DND-41 (cell line): ENCODE measurements at regions not wholly inside any gene's neighbourhood (a gene's known extent, or its start where the extent isn't known, plus 50 kb on each side); places are given as distances from the start of the nearest gene placed in this dataset.
A peak's percentile ranks its signal among the peaks of the same experiment; 100 is the strongest.

ENCODE experiments used
- ATAC-seq: fragments of 200-7000 bp; cut with Tn5 transposase; 3 replicates; pipeline ENCODE4 v1.9.1; 2021; ENCODE audit warnings: low read depth; ENCODE audit not compliant: insufficient read depth
- DNase-seq: peaks from one replicate; pipeline ENCODE4 v3.0.0-alpha.2; 2020
- H2AFZ ChIP-seq: 2 replicates; pipeline ENCODE4 v1.6.0; 2012; ENCODE audit warnings: low read depth, low read length
- H3K27ac ChIP-seq: 2 replicates; pipeline ENCODE4 v1.5.1; 2012; ENCODE audit warnings: low read length, inconsistent platforms
- H3K27me3 ChIP-seq: fragments of 200-600 bp; sonication (generic); 2 replicates; pipeline ENCODE4 v1.6.0; 2012; ENCODE audit warnings: low read length, mild to moderate bottlenecking, inconsistent platforms; ENCODE audit not compliant: insufficient read depth, poor library complexity
- H3K36me3 ChIP-seq: 2 replicates; pipeline ENCODE4 v1.5.1; 2012; ENCODE audit warnings: low read length, inconsistent platforms; ENCODE audit not compliant: insufficient read depth
- H3K4me1 ChIP-seq: 2 replicates; pipeline ENCODE4 v1.5.1; 2012; ENCODE audit warnings: mild to moderate bottlenecking, low read length; ENCODE audit not compliant: insufficient read depth
- H3K4me2 ChIP-seq: 2 replicates; pipeline ENCODE4 v1.6.0; 2012; ENCODE audit warnings: mild to moderate bottlenecking, moderate library complexity, low read length, inconsistent platforms; ENCODE audit not compliant: insufficient read depth
- H3K4me3 ChIP-seq, 2 experiments: fragments of 200-600 bp in 1 of 2; shearing (Covaris generic) in 1 of 2; 2 replicates each; pipeline ENCODE4 v1.5.1; 2012 to 2016; ENCODE audit warnings: inconsistent platforms in 2 of 2, low read length in 2 of 2, mild to moderate bottlenecking in 2 of 2, low read depth in 1 of 2, moderate library complexity in 1 of 2
- H3K79me2 ChIP-seq: 2 replicates; pipeline ENCODE4 v1.6.0; 2012; ENCODE audit warnings: low read length, inconsistent platforms; ENCODE audit not compliant: insufficient read depth
- H3K9ac ChIP-seq: 2 replicates; pipeline ENCODE4 v1.6.0; 2012; ENCODE audit warnings: low read depth, mild to moderate bottlenecking, inconsistent platforms, low read length, moderate library complexity
- H3K9me3 ChIP-seq: 2 replicates; pipeline ENCODE4 v1.5.1; 2012; ENCODE audit warnings: low read length, moderate library complexity, mild to moderate bottlenecking, inconsistent platforms; ENCODE audit not compliant: insufficient read depth, severe bottlenecking
- H4K20me1 ChIP-seq: 2 replicates; pipeline ENCODE4 v1.6.0; 2012; ENCODE audit warnings: low read length; ENCODE audit not compliant: insufficient read depth
- EZH2 ChIP-seq: IDR thresholded peaks from 3 replicates; pipeline ENCODE4 v1.6.1; 2012; ENCODE audit warnings: borderline replicate concordance, low read depth, mild to moderate bottlenecking, moderate library complexity, low read length, inconsistent platforms; ENCODE audit not compliant: severe bottlenecking
- TF ChIP-seq, protein P1 (sequence below): IDR thresholded peaks from 2 replicates; pipeline ENCODE4 v1.5.1; 2012; ENCODE audit warnings: borderline replicate concordance, low read length, moderate library complexity, mild to moderate bottlenecking; ENCODE audit not compliant: poor library complexity, severe bottlenecking; ENCODE audit errors: extremely low read depth

DNA sequence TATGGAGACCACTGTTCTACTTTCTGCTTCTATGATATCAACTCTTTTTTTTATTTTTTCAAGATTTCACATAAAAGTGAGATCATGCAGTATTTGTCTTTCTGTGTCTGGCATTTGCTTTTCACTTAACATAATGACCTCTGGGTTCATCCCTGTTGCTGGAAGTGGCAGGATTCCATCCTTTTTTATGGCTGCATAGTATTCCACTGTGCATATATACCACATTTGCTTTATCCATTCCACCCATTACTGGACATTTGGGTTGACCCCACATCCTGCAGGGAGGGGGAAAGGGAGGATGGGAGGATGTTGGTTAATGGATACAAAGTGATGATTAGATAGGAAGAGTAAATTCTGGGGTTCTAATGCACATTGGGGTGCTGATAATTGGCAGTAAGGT is 80.3 kb upstream of the NPTX2 start:
- H3K36me3 ChIP-seq = no peaks in the 10 kb centered on the region
- ATAC-seq (no peak), DNase-seq (no peak)
- TF ChIP-seq, protein P1, sequence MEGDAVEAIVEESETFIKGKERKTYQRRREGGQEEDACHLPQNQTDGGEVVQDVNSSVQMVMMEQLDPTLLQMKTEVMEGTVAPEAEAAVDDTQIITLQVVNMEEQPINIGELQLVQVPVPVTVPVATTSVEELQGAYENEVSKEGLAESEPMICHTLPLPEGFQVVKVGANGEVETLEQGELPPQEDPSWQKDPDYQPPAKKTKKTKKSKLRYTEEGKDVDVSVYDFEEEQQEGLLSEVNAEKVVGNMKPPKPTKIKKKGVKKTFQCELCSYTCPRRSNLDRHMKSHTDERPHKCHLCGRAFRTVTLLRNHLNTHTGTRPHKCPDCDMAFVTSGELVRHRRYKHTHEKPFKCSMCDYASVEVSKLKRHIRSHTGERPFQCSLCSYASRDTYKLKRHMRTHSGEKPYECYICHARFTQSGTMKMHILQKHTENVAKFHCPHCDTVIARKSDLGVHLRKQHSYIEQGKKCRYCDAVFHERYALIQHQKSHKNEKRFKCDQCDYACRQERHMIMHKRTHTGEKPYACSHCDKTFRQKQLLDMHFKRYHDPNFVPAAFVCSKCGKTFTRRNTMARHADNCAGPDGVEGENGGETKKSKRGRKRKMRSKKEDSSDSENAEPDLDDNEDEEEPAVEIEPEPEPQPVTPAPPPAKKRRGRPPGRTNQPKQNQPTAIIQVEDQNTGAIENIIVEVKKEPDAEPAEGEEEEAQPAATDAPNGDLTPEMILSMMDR = no peak
- no peak for TF ChIP-seq EZH2
- no peaks in the 10 kb centered on the region for H3K9me3 ChIP-seq
- H3K4me1 ChIP-seq = no peaks in the 10 kb centered on the region
- no peak overlapping the region for H2AFZ ChIP-seq
- no peak overlapping the region for H3K9ac ChIP-seq
- no peaks in the 10 kb centered on the region for H3K27me3 ChIP-seq
- H3K4me3 ChIP-seq = no peak overlapping the region
- H3K27ac ChIP-seq = no peak overlapping the region
- no peak overlapping the region for H3K4me2 ChIP-seq
- no peaks in the 10 kb centered on the region for H4K20me1 ChIP-seq
- H3K79me2 ChIP-seq = no peaks in the 10 kb centered on the region

DNA sequence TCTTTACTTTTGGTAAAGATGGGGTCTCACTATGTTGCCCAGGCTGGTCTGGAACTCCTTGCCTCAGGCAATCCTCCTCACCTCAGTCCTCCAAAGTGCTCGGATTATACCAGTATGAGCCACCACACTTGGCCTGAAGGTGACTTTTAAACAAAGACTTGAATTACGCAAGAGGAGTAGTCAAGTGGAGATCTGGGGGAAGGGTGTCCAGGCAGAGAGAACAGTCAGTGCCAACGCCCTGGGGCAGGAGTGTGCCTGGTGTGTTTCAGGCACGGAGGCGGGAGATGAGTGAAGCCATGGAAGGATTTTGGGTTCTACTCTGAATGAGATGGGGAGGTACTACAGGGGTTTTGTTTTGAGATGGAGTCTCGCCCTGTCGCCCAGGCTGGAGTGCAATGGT is 82.6 kb upstream of the NPTX2 start:
- H3K4me1 ChIP-seq = no peaks in the 10 kb centered on the region
- no peak overlapping the region for H3K4me2 ChIP-seq
- H3K4me3 ChIP-seq = no peak overlapping the region
- no peak overlapping the region for H3K27ac ChIP-seq
- H2AFZ ChIP-seq = no peak overlapping the region
- no peaks in the 10 kb centered on the region for H3K36me3 ChIP-seq
- no peaks in the 10 kb centered on the region for H3K9me3 ChIP-seq
- no peaks in the 10 kb centered on the region for H3K79me2 ChIP-seq
- no peak for DNase-seq
- H3K9ac ChIP-seq = no peak overlapping the region
- no peaks in the 10 kb centered on the region for H3K27me3 ChIP-seq
- ATAC-seq = no peak
- TF ChIP-seq, protein P1 = no peak
- no peak for TF ChIP-seq EZH2
- H4K20me1 ChIP-seq = no peaks in the 10 kb centered on the region

DNA sequence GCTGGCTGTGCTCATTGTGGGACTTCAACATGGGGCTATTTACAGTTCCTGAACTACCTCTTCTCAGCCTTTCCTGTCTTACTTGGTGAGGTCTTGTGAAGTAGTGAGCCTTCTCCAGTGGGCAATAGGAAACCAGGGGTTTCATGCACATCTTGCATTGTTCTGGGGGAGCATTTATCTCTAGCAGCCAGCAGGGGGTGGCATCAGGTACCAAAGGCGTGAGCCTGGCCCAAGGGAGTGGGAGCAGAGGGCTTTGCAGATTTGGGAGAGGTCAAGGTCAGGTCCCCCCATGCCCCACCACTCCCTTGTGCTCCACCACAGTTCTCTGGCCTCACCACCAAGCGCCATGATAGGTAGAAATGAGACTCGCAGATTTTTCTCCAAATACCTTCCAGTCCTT is 85.4 kb upstream of the NPTX2 start:
- H2AFZ ChIP-seq = no peak overlapping the region

More for the DNA sequence above, 85.4 kb upstream of the NPTX2 start:
- Histone ChIP-seq H3K79me2 (no peaks in the 10 kb centered on the region), H3K27ac (no peak overlapping the region), H3K9ac (no peak overlapping the region), H3K4me2 (no peak overlapping the region), H3K4me3 (no peak overlapping the region), H3K36me3 (no peaks in the 10 kb centered on the region), H3K9me3 (no peaks in the 10 kb centered on the region), H3K4me1 (no peaks in the 10 kb centered on the region), H4K20me1 (no peaks in the 10 kb centered on the region), H3K27me3 (no peaks in the 10 kb centered on the region)
- DNase-seq = no peak
- ATAC-seq = no peak
- no peak for TF ChIP-seq EZH2
- TF ChIP-seq, protein P1 = peak; percentile 9
